ENCODE measurements at regions not wholly inside any gene's neighbourhood (a gene's known extent, or its start where the extent isn't known, plus 50 kb on each side); places are given as distances from the start of the nearest gene placed in this dataset.

GRCh38 chr6:79864421-79864820 is 82.9 kb downstream of the ELOVL4 start:
- Histone ChIP-seq H3K18ac (ENCODE audit: low read depth, low read length) (no peak overlapping the region), H4K8ac (ENCODE audit: low read depth in 2 of 2, low read length in 2 of 2) (no peak overlapping the region), H2BK120ac (ENCODE audit: low read depth, low read length) (no peak overlapping the region), H3K79me1 (ENCODE audit: low read depth in 1 of 2, low read length in 2 of 2) (no peaks in the 10 kb centered on the region), H2BK20ac (ENCODE audit: low read depth, low read length) (no peak overlapping the region), H3K36me3 (ENCODE audit: control insufficient read depth, insufficient read depth, low read length) (no peaks in the 10 kb centered on the region), H2AK5ac (ENCODE audit: low read depth, low read length) (no peak overlapping the region), H3K9me3 (ENCODE audit: control insufficient read depth, insufficient read depth, low read length) (no peaks in the 10 kb centered on the region), H3K56ac (ENCODE audit: extremely low read depth, insufficient read depth, low read length) (no peak overlapping the region), H4K91ac (ENCODE audit: insufficient read depth, low read depth, low read length) (no peak overlapping the region), H3K27me3 (ENCODE audit: control insufficient read depth, insufficient read depth, low read length) (peaks cover 2% of the 10 kb centered on the region; the same call in 1 of the 2 replicates), H3K4me2 (ENCODE audit: low read depth, low read length) (no peak overlapping the region), H3K14ac (replicated peaks; ENCODE audit: low read depth, low read length) (no peak overlapping the region), H2AK9ac (replicated peaks; ENCODE audit: low read depth, low read length, poor library complexity) (no peak overlapping the region), H3K23ac (ENCODE audit: low read depth, low read length) (no peak overlapping the region), H3K4me3 (ENCODE audit: insufficient read depth, low read depth, low read length) (no peak overlapping the region), H3K4ac (ENCODE audit: low read depth, low read length) (no peak overlapping the region), H4K20me1 (ENCODE audit: insufficient read depth, low read length) (no peaks in the 10 kb centered on the region), H3K9ac (ENCODE audit: low read depth, low read length) (no peak overlapping the region), H3K27ac (ENCODE audit: insufficient read depth, low read length) (no peak overlapping the region), H3K9me1 (ENCODE audit: insufficient read depth, low read length) (no peaks in the 10 kb centered on the region), H2AFZ (replicated peaks; ENCODE audit: low read length, poor library complexity) (no peak overlapping the region), H3K4me1 (ENCODE audit: control insufficient read depth, insufficient read depth, low read length) (no peaks in the 10 kb centered on the region), H2BK15ac (ENCODE audit: low read depth, low read length) (no peak overlapping the region), H4K5ac (ENCODE audit: low read depth, low read length) (no peak overlapping the region), H2BK5ac (ENCODE audit: low read depth, low read length, poor library complexity, severe bottlenecking) (no peak overlapping the region)
- intact Hi-C loops (cut with micrococcal nuclease) (no loop called here), in situ Hi-C loops (cut with MboI; ENCODE audit: low sequenced_read_pairs) (no loop called here), dilution Hi-C loops (cut with HindIII; ENCODE audit: low sequenced_read_pairs, unreplicated experiment) (no loop called here)
- no CpG with 5 or more reads among the region's 3 CpGs for WGBS, 2 experiments (ENCODE audit: extremely low coverage in 2 of 2, insufficient read length in 1 of 2)
- CTCF ChIA-PET = no interaction called here
- no peak for ATAC-seq (ENCODE audit: low read depth)
- POLR2A ChIA-PET (ENCODE audit: unreplicated experiment) = no interaction called here
- TF ChIP-seq MAFK (IDR thresholded peaks at IDR 0.05; ENCODE audit: low read depth, low read length) = no peak
- no peak for TF ChIP-seq CEBPB (IDR thresholded peaks at IDR 0.05; ENCODE audit: low read depth, low read length)
- TF ChIP-seq FOS (IDR thresholded peaks at IDR 0.05; ENCODE audit: low read depth, low read length) = no peak
- TF ChIP-seq RAD21 (IDR thresholded peaks at IDR 0.05; ENCODE audit: low read length) = no peak
- no peak for TF ChIP-seq MXI1 (IDR thresholded peaks at IDR 0.05; ENCODE audit: borderline replicate concordance, low read depth, low read length)
- no peak for TF ChIP-seq CTCF (conservative IDR thresholded peaks at IDR 0.05; ENCODE audit: low read depth, low read length)
- TF ChIP-seq CHD1 (IDR thresholded peaks at IDR 0.05; ENCODE audit: low read depth, low read length) = no peak
- no peak for TF ChIP-seq RCOR1 (IDR thresholded peaks at IDR 0.05; ENCODE audit: insufficient replicate concordance, low read length)
- no peak for TF ChIP-seq POLR2A (IDR thresholded peaks at IDR 0.05; ENCODE audit: low read depth, low read length)
- no peak for TF ChIP-seq USF2 (IDR thresholded peaks at IDR 0.05; ENCODE audit: low read depth, low read length)
- TF ChIP-seq NFE2L2 (IDR thresholded peaks at IDR 0.05; ENCODE audit: low read depth, low read length) = no peak
- TF ChIP-seq SMC3 (IDR thresholded peaks at IDR 0.05; ENCODE audit: low read depth, low read length) = no peak
- no peak for TF ChIP-seq ELK1 (IDR thresholded peaks at IDR 0.05; ENCODE audit: borderline replicate concordance, low read depth, low read length)
- no peak for TF ChIP-seq MAZ (IDR thresholded peaks at IDR 0.05; ENCODE audit: borderline replicate concordance, low read depth, low read length)
- no peak for TF ChIP-seq RFX5 (IDR thresholded peaks at IDR 0.05; ENCODE audit: low read depth, low read length)
- TF ChIP-seq BHLHE40 (IDR thresholded peaks at IDR 0.05; ENCODE audit: low read depth, low read length) = no peak
- DNase-seq = no peak
- no TSS peak for BruUV-seq (replicated peaks)
